ENCODE measurements at regions not wholly inside any gene's neighbourhood (a gene's known extent, or its start where the extent isn't known, plus 50 kb on each side); places are given as distances from the start of the nearest gene placed in this dataset.

GRCh38 chr22:35140879-35141745 is 75.2 kb downstream of the ISX start:
- DNase-seq, result peak; percentile 73
- Histone ChIP-seq H3K4me1 (ENCODE audit: insufficient read depth, low read length) (no peaks in the 10 kb centered on the region), H4K20me1 (ENCODE audit: control insufficient read depth, insufficient read depth, insufficient read length) (no peaks in the 10 kb centered on the region), H3K27ac (ENCODE audit: insufficient read length, low read depth, low read length) (no peak overlapping the region), H3K56ac (ENCODE audit: insufficient read length, low read depth, low read length) (no peak overlapping the region), H4K8ac (replicated peaks; ENCODE audit: insufficient read length, low read depth, low read length) (no peak overlapping the region), H3K23me2 (ENCODE audit: insufficient read length, low read depth, low read length, poor library complexity, severe bottlenecking) (no peaks in the 10 kb centered on the region), H3K4ac (ENCODE audit: low read depth, low read length) (no peak overlapping the region), H3K27me3 (ENCODE audit: insufficient read depth, low read length) (no peaks in the 10 kb centered on the region), H2AFZ (ENCODE audit: low read length) (no peak overlapping the region), H3K9me3 (ENCODE audit: control insufficient read depth, low read depth, low read length) (no peaks in the 10 kb centered on the region), H3K23ac (ENCODE audit: insufficient read length, low read depth, low read length) (no peak overlapping the region), H3T11ph (ENCODE audit: low read length) (no peak overlapping the region), H3K4me2 (ENCODE audit: insufficient read depth, insufficient read length, low read length) (no peak overlapping the region), H4K91ac (ENCODE audit: insufficient read length, low read depth, low read length) (no peak overlapping the region), H2BK15ac (ENCODE audit: low read depth, low read length) (no peak overlapping the region; the same call in 1 of the 2 replicates), H3K14ac (ENCODE audit: insufficient read depth, low read length) (no peak overlapping the region), H2BK12ac (ENCODE audit: insufficient read length, low read depth, low read length) (no peak overlapping the region), H3K18ac (ENCODE audit: insufficient read length, low read depth, low read length) (no peak overlapping the region), H2AK5ac (ENCODE audit: insufficient read length, low read length) (no peak overlapping the region), H2BK5ac (ENCODE audit: insufficient read length, low read length) (no peak overlapping the region), H3K79me1 (ENCODE audit: insufficient read depth, low read depth, low read length, poor library complexity, severe bottlenecking) (no peaks in the 10 kb centered on the region), H3K79me2 (ENCODE audit: insufficient read depth, low read length) (no peaks in the 10 kb centered on the region), H3K9ac (ENCODE audit: extremely low read depth, insufficient read length, low read length) (no peak overlapping the region), H2BK120ac (ENCODE audit: low read depth, low read length, poor library complexity, severe bottlenecking) (no peak overlapping the region), H4K5ac (ENCODE audit: insufficient read length, low read depth, low read length) (no peak overlapping the region), H2BK20ac (ENCODE audit: low read depth, low read length, poor library complexity, severe bottlenecking) (no peak overlapping the region)
- Mint-ChIP-seq H3K27ac (no peak overlapping the region), H3K4me1 (peaks cover 5 to 6% of the 10 kb centered on the region in 2 experiments), H3K9me3 (no peaks in the 10 kb centered on the region), H3K36me3 (ENCODE audit: insufficient read depth in 1 of 3, low read depth in 3 of 3) (peaks cover 0 to 6% (median 0%) of the 10 kb centered on the region in 3 experiments; a peak in 1 of 7 replicates), H3K4me3 (no peak overlapping the region), H3K27me3 (ENCODE audit: low read depth) (peaks cover 17% of the 10 kb centered on the region)
- peak; percentile 86 for TF ChIP-seq CTCF (conservative IDR thresholded peaks at IDR 0.05)
- WGBS (ENCODE audit: extremely low coverage, insufficient read length, low lambda C conversion rate), result no CpG with 5 or more reads among the region's 12 CpGs
